ENCODE measurements at regions not wholly inside any gene's neighbourhood (a gene's known extent, or its start where the extent isn't known, plus 50 kb on each side); places are given as distances from the start of the nearest gene placed in this dataset.

GRCh38 chr2:138430181-138430580 is 71.4 kb upstream of the SPOPL start:
- H3K4me1 ChIP-seq = no peaks in the 10 kb centered on the region
- no peak overlapping the region for H3K4me3 ChIP-seq
- H3K9me3 ChIP-seq (replicated peaks) = no peaks in the 10 kb centered on the region; the same call in 1 of the 2 replicates
- H3K36me3 ChIP-seq = no peaks in the 10 kb centered on the region
- no peak for DNase-seq
- no peak overlapping the region for H3K27ac ChIP-seq
- H3K27me3 ChIP-seq = no peaks in the 10 kb centered on the region

GRCh38 chr2:138432971-138433370 is 68.6 kb upstream of the SPOPL start:
- Histone ChIP-seq H3K27me3 (no peaks in the 10 kb centered on the region; the same call in 1 of the 2 replicates), H3K4me3 (no peak overlapping the region), H3K27ac (no peak overlapping the region), H3K36me3 (no peaks in the 10 kb centered on the region), H3K9me3 (replicated peaks) (no peaks in the 10 kb centered on the region), H3K4me1 (no peaks in the 10 kb centered on the region)
- DNase-seq = no peak

GRCh38 chr2:138433995-138434951 is 67.3 kb upstream of the SPOPL start:
- H3K4me3 ChIP-seq = no peak overlapping the region
- DNase-seq = no peak
- no peaks in the 10 kb centered on the region for H3K4me1 ChIP-seq
- H3K27me3 ChIP-seq = no peaks in the 10 kb centered on the region; the same call in 1 of the 2 replicates
- H3K36me3 ChIP-seq = no peaks in the 10 kb centered on the region
- no peak overlapping the region for H3K27ac ChIP-seq
- no peaks in the 10 kb centered on the region for H3K9me3 ChIP-seq (replicated peaks)

GRCh38 chr2:138435701-138436100 is 65.9 kb upstream of the SPOPL start:
- H3K9me3 ChIP-seq (replicated peaks) = no peaks in the 10 kb centered on the region
- H3K36me3 ChIP-seq = no peaks in the 10 kb centered on the region
- H3K4me3 ChIP-seq = no peak overlapping the region
- no peaks in the 10 kb centered on the region for H3K4me1 ChIP-seq
- no peak overlapping the region for H3K27ac ChIP-seq
- no peaks in the 10 kb centered on the region; the same call in 1 of the 2 replicates for H3K27me3 ChIP-seq
- DNase-seq = no peak

GRCh38 chr2:138439733-138440132 is 61.8 kb upstream of the SPOPL start:
- H3K9me3 ChIP-seq (replicated peaks) = no peaks in the 10 kb centered on the region
- no peak overlapping the region for H3K27ac ChIP-seq
- no peaks in the 10 kb centered on the region for H3K36me3 ChIP-seq
- H3K27me3 ChIP-seq = no peaks in the 10 kb centered on the region; the same call in 1 of the 2 replicates
- no peak for DNase-seq
- H3K4me3 ChIP-seq = no peak overlapping the region
- H3K4me1 ChIP-seq = no peaks in the 10 kb centered on the region

GRCh38 chr2:138440759-138441158 is 60.8 kb upstream of the SPOPL start:
- DNase-seq = no peak
- H3K4me1 ChIP-seq = no peaks in the 10 kb centered on the region
- no peaks in the 10 kb centered on the region; the same call in 1 of the 2 replicates for H3K27me3 ChIP-seq
- H3K9me3 ChIP-seq (replicated peaks) = no peaks in the 10 kb centered on the region
- no peak overlapping the region for H3K27ac ChIP-seq
- H3K4me3 ChIP-seq = no peak overlapping the region
- H3K36me3 ChIP-seq = no peaks in the 10 kb centered on the region

GRCh38 chr2:138441916-138442315 is 59.7 kb upstream of the SPOPL start:
- Histone ChIP-seq H3K4me1 (no peaks in the 10 kb centered on the region), H3K27ac (no peak overlapping the region), H3K9me3 (replicated peaks) (no peaks in the 10 kb centered on the region), H3K27me3 (no peaks in the 10 kb centered on the region; the same call in 1 of the 2 replicates), H3K4me3 (no peak overlapping the region), H3K36me3 (no peaks in the 10 kb centered on the region)
- DNase-seq = no peak

- Histone ChIP-seq H3K9me3 (replicated peaks) (no peaks in the 10 kb centered on the region), H3K27me3 (no peaks in the 10 kb centered on the region), H3K36me3 (no peaks in the 10 kb centered on the region), H3K4me3 (no peak overlapping the region), H3K4me1 (no peaks in the 10 kb centered on the region), H3K27ac (no peak overlapping the region)
- no peak for DNase-seq
These were observed 57.2 kb upstream of the SPOPL start for GRCh38 chr2:138444411-138444810.

GRCh38 chr2:138445227-138445626 is 56.3 kb upstream of the SPOPL start:
- Histone ChIP-seq H3K27ac (no peak overlapping the region), H3K9me3 (replicated peaks) (no peaks in the 10 kb centered on the region), H3K4me1 (no peaks in the 10 kb centered on the region), H3K27me3 (no peaks in the 10 kb centered on the region), H3K4me3 (no peak overlapping the region), H3K36me3 (no peaks in the 10 kb centered on the region)
- DNase-seq = no peak

- Histone ChIP-seq H3K27ac (no peak overlapping the region), H3K27me3 (no peaks in the 10 kb centered on the region), H3K36me3 (no peaks in the 10 kb centered on the region), H3K4me3 (no peak overlapping the region), H3K9me3 (replicated peaks) (no peaks in the 10 kb centered on the region), H3K4me1 (no peaks in the 10 kb centered on the region)
- no peak for DNase-seq
These were observed 55.5 kb upstream of the SPOPL start for GRCh38 chr2:138446043-138446442.

- H3K27ac ChIP-seq = no peak overlapping the region
- H3K4me1 ChIP-seq = no peaks in the 10 kb centered on the region
- no peaks in the 10 kb centered on the region for H3K36me3 ChIP-seq
- H3K4me3 ChIP-seq = no peak overlapping the region
- no peaks in the 10 kb centered on the region for H3K27me3 ChIP-seq
- DNase-seq = no peak
- no peaks in the 10 kb centered on the region for H3K9me3 ChIP-seq (replicated peaks)
These were observed 53.5 kb upstream of the SPOPL start for GRCh38 chr2:138447889-138448570.

Data from SJCRH30 (cell line).